Astrocyte of the cerebellum (primary cell): ENCODE measurements at regions not wholly inside any gene's neighbourhood (a gene's known extent, or its start where the extent isn't known, plus 50 kb on each side); places are given as distances from the start of the nearest gene placed in this dataset.

Experiments used
- DNase-seq: peaks from one replicate; pipeline ENCODE4 v3.0.0-alpha.2; 2011; ENCODE audit warnings: low read depth
- H3K4me3 ChIP-seq: 2 replicates; pipeline ENCODE4 v1.5.1; 2011; ENCODE audit warnings: mild to moderate bottlenecking, low read depth, low read length, moderate library complexity
- CTCF ChIP-seq: IDR thresholded peaks from 2 replicates; pipeline ENCODE4 v1.5.1; 2012; ENCODE audit warnings: low read length, low read depth, moderate library complexity, mild to moderate bottlenecking; ENCODE audit errors: missing control alignments
- in situ Hi-C: cut with HindIII; loops from 2 replicates; pipeline ENCODE4 v1.10.0; 2017; ENCODE audit warnings: low sequenced_read_pairs

GRCh38 chr3:70658513-70659310, 346.3 kb upstream of the MDFIC2 start:
- DNase-seq: no peak
- no peak overlapping the region for H3K4me3 ChIP-seq
- no peak for TF ChIP-seq CTCF
- in situ Hi-C loops: no loop called here

DNA sequence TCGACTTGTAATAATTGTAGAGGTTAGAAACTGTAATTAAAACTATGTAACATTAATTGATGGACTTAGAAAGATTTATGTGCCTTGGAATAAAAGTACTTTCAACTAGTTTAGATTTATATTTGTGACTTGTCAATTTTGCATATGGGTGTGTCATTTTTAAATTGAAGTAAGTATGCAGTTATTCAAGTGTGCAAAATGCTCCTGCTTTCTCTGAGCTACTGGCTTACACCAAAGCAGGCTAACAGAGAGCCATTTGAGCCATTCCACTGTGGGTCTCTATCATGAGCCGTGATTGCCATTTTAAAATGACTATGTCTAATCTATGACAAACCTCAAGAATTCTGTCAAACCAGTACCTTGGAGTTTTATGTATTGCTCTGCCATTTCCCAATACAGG, 345.0 kb upstream of the MDFIC2 start:
- no peak for DNase-seq
- no peak for TF ChIP-seq CTCF
- in situ Hi-C loops: no loop called here
- no peak overlapping the region for H3K4me3 ChIP-seq

GRCh38 chr3:70647823-70648222, 335.4 kb upstream of the MDFIC2 start:
- in situ Hi-C loops: no loop called here
- no peak for DNase-seq
- TF ChIP-seq CTCF: no peak
- no peak overlapping the region for H3K4me3 ChIP-seq

DNA sequence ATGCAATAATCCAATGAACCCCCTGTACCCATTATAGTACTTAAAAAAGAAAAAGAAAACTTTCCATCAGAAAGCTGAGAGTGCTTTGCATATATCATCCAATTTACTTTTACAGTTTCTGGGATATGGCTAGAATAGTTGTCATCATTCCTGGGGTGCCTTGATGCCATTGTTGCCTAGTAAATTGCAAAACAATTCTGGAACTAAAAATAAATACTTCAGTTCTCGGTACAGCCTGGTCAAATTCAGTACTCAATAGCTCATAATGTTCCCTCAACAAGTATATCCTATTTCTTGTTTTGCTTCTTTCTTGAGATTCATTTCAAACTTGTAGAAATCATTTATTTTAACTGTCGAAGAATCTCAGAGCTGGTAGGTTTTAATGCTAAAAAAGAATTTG, 334.7 kb upstream of the MDFIC2 start:
- no peak for DNase-seq
- no peak overlapping the region for H3K4me3 ChIP-seq
- in situ Hi-C loops: no loop called here
- TF ChIP-seq CTCF: no peak

GRCh38 chr3:70646635-70647034, 334.2 kb upstream of the MDFIC2 start:
- no peak for TF ChIP-seq CTCF
- in situ Hi-C loops: no loop called here
- H3K4me3 ChIP-seq: no peak overlapping the region
- no peak for DNase-seq

DNA sequence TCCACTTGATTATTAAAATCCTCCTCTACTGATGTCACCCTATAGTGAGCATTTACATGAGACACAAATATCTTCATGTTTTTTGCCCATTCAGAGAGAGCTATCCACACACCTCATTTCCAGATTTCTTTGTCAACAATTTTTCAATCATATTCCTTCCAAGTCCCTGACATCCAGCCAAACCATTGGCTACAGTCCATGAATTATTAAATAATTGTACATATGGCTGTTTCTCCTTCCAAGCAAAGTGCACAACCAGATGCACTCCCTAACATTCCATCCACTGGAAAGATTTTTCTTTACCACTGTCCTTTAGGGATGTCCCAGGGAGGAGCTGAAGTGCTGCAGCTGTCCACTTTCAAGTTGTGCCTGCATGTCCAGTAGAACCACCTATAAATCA, 328.0 kb upstream of the MDFIC2 start:
- in situ Hi-C loops: no loop called here
- TF ChIP-seq CTCF: no peak

More for the DNA sequence above, 328.0 kb upstream of the MDFIC2 start:
- DNase-seq: no peak
- no peak overlapping the region for H3K4me3 ChIP-seq
